ENCODE measurements at regions not wholly inside any gene's neighbourhood (a gene's known extent, or its start where the extent isn't known, plus 50 kb on each side); places are given as distances from the start of the nearest gene placed in this dataset.
A peak's percentile ranks its signal among the peaks of the same experiment; 100 is the strongest.

GRCh38 chr1:168782559-168783116, 53.6 kb upstream of the DPT start:
- DNase-seq (ENCODE audit: low read depth) = no peak
- no peak for TF ChIP-seq CTCF (IDR thresholded peaks at IDR 0.05; ENCODE audit: insufficient read depth, low read depth, low read length, missing control alignments)
- H3K4me3 ChIP-seq (ENCODE audit: low read depth, low read length) = no peak overlapping the region

GRCh38 chr1:168783458-168784210, 54.6 kb upstream of the DPT start:
- DNase-seq (ENCODE audit: low read depth) = no peak
- no peak overlapping the region for H3K4me3 ChIP-seq (ENCODE audit: low read depth, low read length)
- no peak for TF ChIP-seq CTCF (IDR thresholded peaks at IDR 0.05; ENCODE audit: insufficient read depth, low read depth, low read length, missing control alignments)

- DNase-seq (ENCODE audit: low read depth) = no peak
- no peak for TF ChIP-seq CTCF (IDR thresholded peaks at IDR 0.05; ENCODE audit: insufficient read depth, low read depth, low read length, missing control alignments)
- H3K4me3 ChIP-seq (ENCODE audit: low read depth, low read length) = no peak overlapping the region
Measured at GRCh38 chr1:168786476-168787330, 57.7 kb upstream of the DPT start.

- TF ChIP-seq CTCF (IDR thresholded peaks at IDR 0.05; ENCODE audit: insufficient read depth, low read depth, low read length, missing control alignments) = no peak
- DNase-seq (ENCODE audit: low read depth) = no peak
- H3K4me3 ChIP-seq (ENCODE audit: low read depth, low read length) = no peak overlapping the region
Measured at GRCh38 chr1:168788258-168788657, 59.3 kb upstream of the DPT start.

- no peak overlapping the region for H3K4me3 ChIP-seq (ENCODE audit: low read depth, low read length)
- no peak for DNase-seq (ENCODE audit: low read depth)
- no peak for TF ChIP-seq CTCF (IDR thresholded peaks at IDR 0.05; ENCODE audit: insufficient read depth, low read depth, low read length, missing control alignments)
Measured at GRCh38 chr1:168789501-168789900, 60.5 kb upstream of the DPT start.

GRCh38 chr1:168792142-168792541, 63.1 kb upstream of the DPT start:
- TF ChIP-seq CTCF (IDR thresholded peaks at IDR 0.05; ENCODE audit: insufficient read depth, low read depth, low read length, missing control alignments) = no peak
- H3K4me3 ChIP-seq (ENCODE audit: low read depth, low read length) = no peak overlapping the region
- peak; percentile 53 for DNase-seq (ENCODE audit: low read depth)
